ENCODE measurements at regions not wholly inside any gene's neighbourhood (a gene's known extent, or its start where the extent isn't known, plus 50 kb on each side); places are given as distances from the start of the nearest gene placed in this dataset.
A peak's percentile ranks its signal among the peaks of the same experiment; 100 is the strongest.

GRCh38 chr10:124162774-124163354 is 69.5 kb upstream of the CHST15 start:
- no peak overlapping the region for H3K9ac ChIP-seq (ENCODE audit: insufficient read depth in 1 of 2, low read length in 2 of 2)
- H3K27me3 ChIP-seq (ENCODE audit: control insufficient read depth in 3 of 3, insufficient read depth in 3 of 3, low read length in 2 of 3): peaks cover 0 to 12% (median 5%) of the 10 kb centered on the region in 3 donors
- DNase-seq (no peak), ATAC-seq (ENCODE audit: insufficient read depth, low FRiP score) (no peak)
- WGBS, 2 donors: 65 to 84% methylated on average over 6 of the region's 6 CpGs
- H3K4me3 ChIP-seq: no peak overlapping the region
- no peaks in the 10 kb centered on the region for H3K4me1 ChIP-seq (ENCODE audit: control insufficient read depth in 5 of 5, insufficient read depth in 5 of 5, low read length in 5 of 5)
- H3K27ac ChIP-seq (ENCODE audit: low read depth in 1 of 2, low read length in 1 of 2): no peak overlapping the region
- no peaks in the 10 kb centered on the region for H3K36me3 ChIP-seq (ENCODE audit: control insufficient read depth in 4 of 4, insufficient read depth in 4 of 4, low read length in 4 of 4)
- no peak for TF ChIP-seq CTCF (IDR thresholded peaks at IDR 0.05; ENCODE audit: control extremely low read depth, extremely low read depth)
- no peaks in the 10 kb centered on the region for H3K9me3 ChIP-seq (ENCODE audit: control insufficient read depth in 4 of 4, insufficient read depth in 3 of 4, low read length in 3 of 4)

GRCh38 chr10:124162136-124162535 is 68.7 kb upstream of the CHST15 start:
- H3K27ac ChIP-seq (ENCODE audit: low read depth in 1 of 2, low read length in 1 of 2): no peak overlapping the region

GRCh38 chr10:124161601-124162000 is 68.2 kb upstream of the CHST15 start:
- peaks cover 0 to 6% (median 5%) of the 10 kb centered on the region in 5 donors for H3K4me1 ChIP-seq (ENCODE audit: control insufficient read depth in 5 of 5, insufficient read depth in 5 of 5, low read length in 5 of 5)
- TF ChIP-seq CTCF (IDR thresholded peaks at IDR 0.05; ENCODE audit: control extremely low read depth, extremely low read depth): no peak
- H3K4me3 ChIP-seq: no peak overlapping the region
- no peak for ATAC-seq (ENCODE audit: insufficient read depth, low FRiP score)
- H3K36me3 ChIP-seq (ENCODE audit: control insufficient read depth in 4 of 4, insufficient read depth in 4 of 4, low read length in 4 of 4): no peaks in the 10 kb centered on the region
- DNase-seq: peak in 1 of 3 donors; percentile 1
- no peaks in the 10 kb centered on the region for H3K9me3 ChIP-seq (ENCODE audit: control insufficient read depth in 4 of 4, insufficient read depth in 3 of 4, low read length in 3 of 4)
- H3K27ac ChIP-seq (ENCODE audit: low read depth in 1 of 2, low read length in 1 of 2): no peak overlapping the region
- WGBS, 2 donors: 85 to 93% methylated on average over 5 of the region's 5 CpGs
- no peak overlapping the region for H3K9ac ChIP-seq (ENCODE audit: insufficient read depth in 1 of 2, low read length in 2 of 2)
- peaks cover 0 to 12% (median 5%) of the 10 kb centered on the region in 3 donors for H3K27me3 ChIP-seq (ENCODE audit: control insufficient read depth in 3 of 3, insufficient read depth in 3 of 3, low read length in 2 of 3)

More at GRCh38 chr10:124162136-124162535, 68.7 kb upstream of the CHST15 start:
- H3K27me3 ChIP-seq (ENCODE audit: control insufficient read depth in 3 of 3, insufficient read depth in 3 of 3, low read length in 2 of 3): peaks cover 0 to 12% (median 5%) of the 10 kb centered on the region in 3 donors
- no peaks in the 10 kb centered on the region for H3K36me3 ChIP-seq (ENCODE audit: control insufficient read depth in 4 of 4, insufficient read depth in 4 of 4, low read length in 4 of 4)
- H3K9me3 ChIP-seq (ENCODE audit: control insufficient read depth in 4 of 4, insufficient read depth in 3 of 4, low read length in 3 of 4): no peaks in the 10 kb centered on the region
- DNase-seq (no peak), ATAC-seq (ENCODE audit: insufficient read depth, low FRiP score) (no peak)
- 93 to 97% methylated on average over 6 of the region's 6 CpGs for WGBS, 2 donors
- peaks cover 0 to 3% (median 0%) of the 10 kb centered on the region in 5 donors for H3K4me1 ChIP-seq (ENCODE audit: control insufficient read depth in 5 of 5, insufficient read depth in 5 of 5, low read length in 5 of 5)
- no peak overlapping the region for H3K9ac ChIP-seq (ENCODE audit: insufficient read depth in 1 of 2, low read length in 2 of 2)
- H3K4me3 ChIP-seq: no peak overlapping the region
- no peak for TF ChIP-seq CTCF (IDR thresholded peaks at IDR 0.05; ENCODE audit: control extremely low read depth, extremely low read depth)

Data from lung (tissue), 11 donors.